Endodermal cell (in vitro differentiated cells): ENCODE measurements at regions not wholly inside any gene's neighbourhood (a gene's known extent, or its start where the extent isn't known, plus 50 kb on each side); places are given as distances from the start of the nearest gene placed in this dataset.

Source experiments
- DNase-seq: peaks from one replicate; pipeline ENCODE4 v3.0.0-alpha.2; 2017
- H3K27ac ChIP-seq: 2 replicates; pipeline ENCODE4 v1.5.1; 2013; ENCODE audit warnings: mild to moderate bottlenecking, low read depth, low read length, moderate library complexity
- H3K27me3 ChIP-seq: 2 replicates; pipeline ENCODE4 v1.6.1; 2013; ENCODE audit warnings: mild to moderate bottlenecking, low read length, moderate library complexity; ENCODE audit not compliant: insufficient read depth, control insufficient read depth, poor library complexity, severe bottlenecking
- H3K36me3 ChIP-seq: 2 replicates; pipeline ENCODE4 v1.7.0; 2013; ENCODE audit warnings: mild to moderate bottlenecking, low read length, moderate library complexity; ENCODE audit not compliant: control insufficient read depth, insufficient read depth
- H3K4me1 ChIP-seq: one replicate; pipeline ENCODE4 v1.7.0; 2013; ENCODE audit warnings: low read length; ENCODE audit not compliant: control insufficient read depth, insufficient read depth
- H3K4me3 ChIP-seq: 2 replicates; pipeline ENCODE4 v1.5.1; 2013; ENCODE audit warnings: mild to moderate bottlenecking, low read length, moderate library complexity
- H3K9ac ChIP-seq: 2 replicates; pipeline ENCODE4 v1.6.1; 2013; ENCODE audit warnings: mild to moderate bottlenecking, low read length, moderate library complexity; ENCODE audit not compliant: poor library complexity, severe bottlenecking; ENCODE audit errors: extremely low read depth
- H3K9me3 ChIP-seq: 2 replicates; pipeline ENCODE4 v1.6.1; 2013; ENCODE audit warnings: mild to moderate bottlenecking, low read length, moderate library complexity; ENCODE audit not compliant: control insufficient read depth
- H3K27ac Mint-ChIP-seq: 2 replicates; pipeline ENCODE4 v1.8.0; 2020; ENCODE audit warnings: mixed read lengths
- H3K27me3 Mint-ChIP-seq: 2 replicates; pipeline ENCODE4 v1.8.0; 2021; ENCODE audit warnings: mild to moderate bottlenecking, mixed read lengths; ENCODE audit not compliant: insufficient read depth
- H3K36me3 Mint-ChIP-seq: 2 replicates; pipeline ENCODE4 v1.8.0; 2020; ENCODE audit warnings: low read depth, mixed read lengths
- H3K4me1 Mint-ChIP-seq: 2 replicates; pipeline ENCODE4 v1.8.0; 2020; ENCODE audit warnings: mixed read lengths
- H3K4me3 Mint-ChIP-seq: 2 replicates; pipeline ENCODE4 v1.8.0; 2020; ENCODE audit warnings: mild to moderate bottlenecking, moderate library complexity, mixed read lengths
- H3K9me3 Mint-ChIP-seq: 2 replicates; pipeline ENCODE4 v1.8.0; 2020; ENCODE audit warnings: mild to moderate bottlenecking, mixed read lengths
- WGBS, 2 experiments: methylation state at CpG; one replicate each; pipeline versions ENCODE4 v1.1.5 to v1.1.7; 2013; ENCODE audit warnings: missing lambda C conversion rate in 2 of 2, mixed read lengths in 1 of 2; ENCODE audit not compliant: insufficient coverage in 1 of 2, insufficient read length in 1 of 2; 5-methylcytosine and 5-hydroxymethylcytosine counted together
- TF ChIP-seq, protein P1 (sequence below): fragments of 200-600 bp; sonication (generic); conservative IDR thresholded peaks from 2 replicates; pipeline ENCODE4 v1.5.0; 2021; ENCODE audit warnings: antibody characterized with exemption, mild to moderate bottlenecking

DNA sequence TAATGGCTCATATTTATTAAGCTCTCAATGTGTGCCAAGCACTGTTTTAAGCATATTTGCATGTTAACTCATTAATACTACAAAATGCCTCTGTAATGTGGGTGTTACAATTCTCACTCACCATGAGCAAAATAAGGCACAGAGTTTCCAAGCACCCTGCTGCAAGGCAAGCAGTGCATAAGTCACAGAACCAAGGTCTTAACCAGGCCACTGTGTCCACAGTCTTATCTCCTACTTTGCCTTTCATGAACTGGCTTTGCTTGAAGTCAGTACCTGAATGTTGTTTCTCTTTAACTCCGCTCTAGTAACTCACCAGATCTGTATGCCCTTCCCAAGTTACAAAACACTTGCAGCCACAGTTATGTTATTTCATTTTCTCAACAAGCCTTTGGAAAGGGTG, 1372.7 kb downstream of the AACS start:
- Histone ChIP-seq H3K4me3 (no peak overlapping the region), H3K9me3 (no peaks in the 10 kb centered on the region), H3K36me3 (no peaks in the 10 kb centered on the region), H3K27ac (no peak overlapping the region), H3K9ac (no peak overlapping the region), H3K27me3 (no peaks in the 10 kb centered on the region), H3K4me1 (no peaks in the 10 kb centered on the region)
- H3K4me1 Mint-ChIP-seq = peaks cover 3% of the 10 kb centered on the region
- TF ChIP-seq, protein P1, sequence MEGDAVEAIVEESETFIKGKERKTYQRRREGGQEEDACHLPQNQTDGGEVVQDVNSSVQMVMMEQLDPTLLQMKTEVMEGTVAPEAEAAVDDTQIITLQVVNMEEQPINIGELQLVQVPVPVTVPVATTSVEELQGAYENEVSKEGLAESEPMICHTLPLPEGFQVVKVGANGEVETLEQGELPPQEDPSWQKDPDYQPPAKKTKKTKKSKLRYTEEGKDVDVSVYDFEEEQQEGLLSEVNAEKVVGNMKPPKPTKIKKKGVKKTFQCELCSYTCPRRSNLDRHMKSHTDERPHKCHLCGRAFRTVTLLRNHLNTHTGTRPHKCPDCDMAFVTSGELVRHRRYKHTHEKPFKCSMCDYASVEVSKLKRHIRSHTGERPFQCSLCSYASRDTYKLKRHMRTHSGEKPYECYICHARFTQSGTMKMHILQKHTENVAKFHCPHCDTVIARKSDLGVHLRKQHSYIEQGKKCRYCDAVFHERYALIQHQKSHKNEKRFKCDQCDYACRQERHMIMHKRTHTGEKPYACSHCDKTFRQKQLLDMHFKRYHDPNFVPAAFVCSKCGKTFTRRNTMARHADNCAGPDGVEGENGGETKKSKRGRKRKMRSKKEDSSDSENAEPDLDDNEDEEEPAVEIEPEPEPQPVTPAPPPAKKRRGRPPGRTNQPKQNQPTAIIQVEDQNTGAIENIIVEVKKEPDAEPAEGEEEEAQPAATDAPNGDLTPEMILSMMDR = no peak
- H3K36me3 Mint-ChIP-seq = no peaks in the 10 kb centered on the region
- H3K4me3 Mint-ChIP-seq = no peak overlapping the region
- H3K27me3 Mint-ChIP-seq = no peaks in the 10 kb centered on the region
- no peak overlapping the region for H3K27ac Mint-ChIP-seq
- DNase-seq = no peak
- WGBS, 2 experiments = 85% methylated on average over 1 of the region's 1 CpG; no CpG with 5 or more reads in 1 of the 2 experiments
- H3K9me3 Mint-ChIP-seq = no peaks in the 10 kb centered on the region

DNA sequence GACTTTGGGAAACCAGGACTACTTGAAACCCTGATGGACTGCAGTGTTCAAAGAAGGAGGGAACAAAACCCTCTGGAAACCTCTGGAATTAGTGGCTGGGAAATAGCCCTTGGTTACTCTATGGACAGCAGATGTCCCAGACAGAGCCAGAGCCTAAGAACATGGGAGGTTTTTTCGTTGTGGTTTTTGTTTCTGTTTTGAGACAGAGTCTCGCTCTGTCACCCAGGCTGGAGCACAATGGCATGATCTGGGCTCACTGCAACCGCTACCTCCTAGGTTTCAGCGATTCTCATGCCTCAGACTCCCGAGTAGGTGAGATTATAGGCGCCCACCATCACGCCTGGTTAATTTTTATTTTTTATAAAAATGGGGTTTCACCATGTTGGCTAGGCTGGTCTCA, 1378.7 kb downstream of the AACS start:
- H3K4me1 ChIP-seq = no peaks in the 10 kb centered on the region
- no peaks in the 10 kb centered on the region for H3K27me3 ChIP-seq
- no peaks in the 10 kb centered on the region for H3K9me3 ChIP-seq
- no peaks in the 10 kb centered on the region for H3K27me3 Mint-ChIP-seq
- H3K4me3 Mint-ChIP-seq = no peak overlapping the region
- H3K27ac Mint-ChIP-seq = no peak overlapping the region
- no peaks in the 10 kb centered on the region for H3K36me3 ChIP-seq
- TF ChIP-seq, protein P1 = no peak
- no peak overlapping the region for H3K4me3 ChIP-seq
- DNase-seq = no peak
- H3K4me1 Mint-ChIP-seq = no peaks in the 10 kb centered on the region
- no peaks in the 10 kb centered on the region for H3K36me3 Mint-ChIP-seq
- H3K27ac ChIP-seq = no peak overlapping the region
- 88 to 93% methylated on average over 5 to 7 of the region's 7 CpGs for WGBS, 2 experiments
- peaks cover 1% of the 10 kb centered on the region for H3K9me3 Mint-ChIP-seq
- H3K9ac ChIP-seq = no peak overlapping the region

DNA sequence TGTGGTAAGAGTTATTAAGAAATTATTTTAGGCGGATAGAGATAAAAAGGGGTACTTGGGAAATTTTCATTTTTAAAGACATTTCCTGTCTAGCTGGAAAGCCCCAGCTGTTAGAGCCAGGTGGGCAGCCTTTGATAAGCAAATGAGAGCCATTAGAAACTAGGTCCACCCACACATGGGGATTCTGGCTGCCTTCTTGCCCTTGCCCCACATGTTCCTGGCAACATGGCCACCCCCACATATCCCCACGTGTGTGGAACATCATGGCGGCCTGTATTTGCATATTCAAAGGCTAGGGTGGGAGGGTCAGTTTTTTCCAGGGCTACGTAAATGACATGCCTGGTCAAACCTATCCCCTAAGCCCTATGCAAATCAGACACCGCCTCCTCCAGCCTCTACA, 1382.1 kb downstream of the AACS start:
- H3K9ac ChIP-seq = no peak overlapping the region
- H3K4me3 ChIP-seq = no peak overlapping the region
- Mint-ChIP-seq H3K27me3 (no peaks in the 10 kb centered on the region), H3K36me3 (no peaks in the 10 kb centered on the region), H3K9me3 (peaks cover 1% of the 10 kb centered on the region), H3K27ac (no peak overlapping the region), H3K4me3 (no peak overlapping the region), H3K4me1 (no peaks in the 10 kb centered on the region)
- TF ChIP-seq, protein P1 = no peak
- H3K27ac ChIP-seq = no peak overlapping the region
- H3K36me3 ChIP-seq = no peaks in the 10 kb centered on the region
- no peak for DNase-seq
- no peaks in the 10 kb centered on the region for H3K4me1 ChIP-seq
- no peaks in the 10 kb centered on the region for H3K27me3 ChIP-seq
- no peaks in the 10 kb centered on the region for H3K9me3 ChIP-seq
- WGBS, 2 experiments = 71 to 74% methylated on average over 3 to 5 of the region's 5 CpGs
